Nephron (organoid): ENCODE measurements at regions not wholly inside any gene's neighbourhood (a gene's known extent, or its start where the extent isn't known, plus 50 kb on each side); places are given as distances from the start of the nearest gene placed in this dataset.

Experiments used
- H3K27ac Mint-ChIP-seq, 3 experiments: 2 replicates each; pipeline ENCODE4 v1.8.0; 2020; ENCODE audit warnings: mixed read lengths in 3 of 3, mild to moderate bottlenecking in 2 of 3, moderate library complexity in 1 of 3
- H3K27me3 Mint-ChIP-seq: 2 replicates; pipeline ENCODE4 v1.8.0; 2021; ENCODE audit warnings: low read depth, mild to moderate bottlenecking, moderate library complexity, mixed read lengths
- H3K36me3 Mint-ChIP-seq: 2 replicates; pipeline ENCODE4 v1.8.0; 2020; ENCODE audit warnings: low read depth, mixed read lengths
- H3K4me1 Mint-ChIP-seq: 2 replicates; pipeline ENCODE4 v1.8.0; 2020; ENCODE audit warnings: mixed read lengths
- H3K4me3 Mint-ChIP-seq, 3 experiments: 2 replicates each; pipeline ENCODE4 v1.8.0; 2020; ENCODE audit warnings: mild to moderate bottlenecking in 3 of 3, mixed read lengths in 3 of 3, moderate library complexity in 2 of 3
- H3K9me3 Mint-ChIP-seq: 2 replicates; pipeline ENCODE4 v1.8.0; 2020; ENCODE audit warnings: mixed read lengths
- CTCF ChIP-seq, 3 experiments: fragments of 200-600 bp; sonication (generic); IDR thresholded peaks; one replicate each; pipeline ENCODE4 v1.5.0; 2021; ENCODE audit warnings: antibody characterized with exemption in 3 of 3; ENCODE audit not compliant: unreplicated experiment in 3 of 3

- no peaks in the 10 kb centered on the region for H3K9me3 Mint-ChIP-seq
- no peaks in the 10 kb centered on the region for H3K36me3 Mint-ChIP-seq
- no peak for TF ChIP-seq CTCF (IDR thresholded peaks at IDR 0.05; ENCODE audit: unreplicated experiment in 3 of 3)
- no peak overlapping the region for H3K4me3 Mint-ChIP-seq
- peaks cover 38% of the 10 kb centered on the region for H3K4me1 Mint-ChIP-seq
- peak overlapping the region in 1 of 3 experiments; percentile 6 for H3K27ac Mint-ChIP-seq
- H3K27me3 Mint-ChIP-seq, result peaks cover 4% of the 10 kb centered on the region
Measured at GRCh38 chr9:95777136-95777535, 98.4 kb upstream of the ERCC6L2 start.

GRCh38 chr9:95776176-95776575 is 99.3 kb upstream of the ERCC6L2 start:
- H3K36me3 Mint-ChIP-seq, result no peaks in the 10 kb centered on the region
- no peaks in the 10 kb centered on the region for H3K9me3 Mint-ChIP-seq
- peaks cover 48% of the 10 kb centered on the region for H3K4me1 Mint-ChIP-seq
- peak overlapping the region in 2 of 3 experiments; percentile 24 to 46 for H3K27ac Mint-ChIP-seq
- no peak overlapping the region for H3K4me3 Mint-ChIP-seq
- peaks cover 4% of the 10 kb centered on the region for H3K27me3 Mint-ChIP-seq
- no peak for TF ChIP-seq CTCF (IDR thresholded peaks at IDR 0.05; ENCODE audit: unreplicated experiment in 3 of 3)

- H3K4me3 Mint-ChIP-seq, result no peak overlapping the region
- peaks cover 57% of the 10 kb centered on the region for H3K4me1 Mint-ChIP-seq
- no peak overlapping the region for H3K27ac Mint-ChIP-seq
- no peak for TF ChIP-seq CTCF (IDR thresholded peaks at IDR 0.05; ENCODE audit: unreplicated experiment in 3 of 3)
- no peaks in the 10 kb centered on the region for H3K9me3 Mint-ChIP-seq
- H3K36me3 Mint-ChIP-seq, result no peaks in the 10 kb centered on the region
- peaks cover 8% of the 10 kb centered on the region for H3K27me3 Mint-ChIP-seq
Measured at GRCh38 chr9:95775191-95775590, 100.3 kb upstream of the ERCC6L2 start.

- peak overlapping the region; percentile 98 to 99 (median 98) for H3K27ac Mint-ChIP-seq
Measured at GRCh38 chr9:95773053-95773418, 102.5 kb upstream of the ERCC6L2 start.

GRCh38 chr9:95772320-95773052 is 103.0 kb upstream of the ERCC6L2 start:
- Mint-ChIP-seq H3K27me3 (peaks cover 6% of the 10 kb centered on the region), H3K36me3 (no peaks in the 10 kb centered on the region), H3K4me3 (peak overlapping the region; percentile 20 to 63 (median 61)), H3K9me3 (no peaks in the 10 kb centered on the region), H3K27ac (peak overlapping the region; percentile 98 to 99 (median 98)), H3K4me1 (peaks cover 58% of the 10 kb centered on the region)
- TF ChIP-seq CTCF (IDR thresholded peaks at IDR 0.05; ENCODE audit: unreplicated experiment in 3 of 3), result no peak

More at GRCh38 chr9:95773053-95773418, 102.5 kb upstream of the ERCC6L2 start:
- no peak for TF ChIP-seq CTCF (IDR thresholded peaks at IDR 0.05; ENCODE audit: unreplicated experiment in 3 of 3)
- Mint-ChIP-seq H3K4me3 (peak overlapping the region in 2 of 3 experiments; percentile 20 to 63), H3K36me3 (no peaks in the 10 kb centered on the region), H3K27me3 (peaks cover 8% of the 10 kb centered on the region), H3K9me3 (no peaks in the 10 kb centered on the region), H3K4me1 (peaks cover 55% of the 10 kb centered on the region)
